Upper lobe of right lung (tissue), 1 donor: ENCODE measurements at regions not wholly inside any gene's neighbourhood (a gene's known extent, or its start where the extent isn't known, plus 50 kb on each side); places are given as distances from the start of the nearest gene placed in this dataset.

Experiments used
- ATAC-seq: fragments of 200-7000 bp; cut with Tn5 transposase; one replicate; pipeline ENCODE4 v1.9.1; 2020; ENCODE audit warnings: mild to moderate bottlenecking, moderate library complexity
- DNase-seq: peaks from one replicate; pipeline ENCODE4 v3.0.0-alpha.2; 2020
- H3K27ac ChIP-seq: fragments of 200-600 bp; one replicate; pipeline ENCODE4 v1.8.0; 2022
- H3K27me3 ChIP-seq: fragments of 200-600 bp; one replicate; pipeline ENCODE4 v1.8.0; 2022; ENCODE audit warnings: mild to moderate bottlenecking
- H3K36me3 ChIP-seq: fragments of 200-600 bp; one replicate; pipeline ENCODE4 v1.8.0; 2022
- H3K4me1 ChIP-seq: fragments of 200-600 bp; one replicate; pipeline ENCODE4 v1.8.0; 2022
- H3K4me3 ChIP-seq: fragments of 200-600 bp; one replicate; pipeline ENCODE4 v1.8.0; 2022; ENCODE audit warnings: mild to moderate bottlenecking
- H3K9me3 ChIP-seq: fragments of 200-600 bp; one replicate; pipeline ENCODE4 v1.8.0; 2022
- intact Hi-C: fragments of 100-400 bp; cut with DNase I; formaldehyde crosslinking; loops from one replicate; pipeline ENCODE4 v1.11.0; 2022
- TF ChIP-seq, protein P1 (sequence below): fragments of 200-600 bp; IDR thresholded peaks from one replicate; pipeline ENCODE4 v1.8.0; 2022; ENCODE audit warnings: antibody characterized with exemption
- donor health status: DM: no; HTN: yes; CAD: no; lungs with severe emphysema.

DNA sequence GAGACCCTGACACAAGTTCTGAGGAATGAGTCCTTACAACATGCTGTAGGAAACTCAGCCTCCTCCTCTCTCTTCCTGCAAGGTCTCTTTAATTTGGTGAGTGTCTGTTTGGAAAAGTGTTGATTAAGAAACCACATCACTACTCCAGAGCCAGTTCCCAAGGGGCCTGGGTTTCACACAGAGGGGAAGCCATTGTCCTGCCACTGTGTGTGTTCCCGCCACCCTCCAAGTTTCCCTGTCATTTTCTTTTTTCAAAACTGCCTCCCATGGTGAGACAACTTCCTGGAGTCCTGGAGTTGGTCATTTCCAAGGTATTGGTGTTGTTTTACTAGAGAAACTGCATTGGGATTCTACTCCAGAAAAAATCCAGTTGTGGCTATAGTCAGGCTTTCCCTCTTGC is 232.0 kb upstream of the PARD3B start:
- no peaks in the 10 kb centered on the region for H3K27me3 ChIP-seq
- H3K4me1 ChIP-seq = no peaks in the 10 kb centered on the region
- intact Hi-C loops = no loop called here
- no peak for ATAC-seq
- no peak overlapping the region for H3K27ac ChIP-seq
- no peak for DNase-seq
- TF ChIP-seq, protein P1, sequence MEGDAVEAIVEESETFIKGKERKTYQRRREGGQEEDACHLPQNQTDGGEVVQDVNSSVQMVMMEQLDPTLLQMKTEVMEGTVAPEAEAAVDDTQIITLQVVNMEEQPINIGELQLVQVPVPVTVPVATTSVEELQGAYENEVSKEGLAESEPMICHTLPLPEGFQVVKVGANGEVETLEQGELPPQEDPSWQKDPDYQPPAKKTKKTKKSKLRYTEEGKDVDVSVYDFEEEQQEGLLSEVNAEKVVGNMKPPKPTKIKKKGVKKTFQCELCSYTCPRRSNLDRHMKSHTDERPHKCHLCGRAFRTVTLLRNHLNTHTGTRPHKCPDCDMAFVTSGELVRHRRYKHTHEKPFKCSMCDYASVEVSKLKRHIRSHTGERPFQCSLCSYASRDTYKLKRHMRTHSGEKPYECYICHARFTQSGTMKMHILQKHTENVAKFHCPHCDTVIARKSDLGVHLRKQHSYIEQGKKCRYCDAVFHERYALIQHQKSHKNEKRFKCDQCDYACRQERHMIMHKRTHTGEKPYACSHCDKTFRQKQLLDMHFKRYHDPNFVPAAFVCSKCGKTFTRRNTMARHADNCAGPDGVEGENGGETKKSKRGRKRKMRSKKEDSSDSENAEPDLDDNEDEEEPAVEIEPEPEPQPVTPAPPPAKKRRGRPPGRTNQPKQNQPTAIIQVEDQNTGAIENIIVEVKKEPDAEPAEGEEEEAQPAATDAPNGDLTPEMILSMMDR = no peak
- H3K4me3 ChIP-seq = no peak overlapping the region
- H3K36me3 ChIP-seq = no peaks in the 10 kb centered on the region
- H3K9me3 ChIP-seq = no peaks in the 10 kb centered on the region

DNA sequence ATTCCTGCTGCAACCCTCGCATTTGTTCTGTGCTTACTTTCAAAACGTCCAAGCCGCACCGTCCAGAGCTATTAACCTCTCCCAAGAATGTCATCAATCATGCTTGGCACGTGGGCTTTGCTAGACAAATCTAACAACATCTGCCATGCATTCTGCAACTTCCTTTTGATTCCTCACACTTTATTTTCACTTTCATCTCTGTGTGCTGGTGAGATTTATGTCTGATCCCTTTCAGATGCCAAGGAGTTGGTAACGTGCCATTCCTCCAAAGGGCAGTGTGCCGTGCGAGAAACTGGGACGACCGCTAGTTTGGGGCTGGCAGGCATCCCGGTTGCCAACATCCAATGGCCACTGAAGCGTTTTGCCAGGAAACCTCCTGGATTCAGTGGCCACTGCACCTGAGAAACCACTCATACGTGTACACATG is 230.0 kb upstream of the PARD3B start:
- Histone ChIP-seq H3K9me3 (no peaks in the 10 kb centered on the region), H3K36me3 (no peaks in the 10 kb centered on the region), H3K27me3 (no peaks in the 10 kb centered on the region), H3K27ac (no peak overlapping the region), H3K4me1 (no peaks in the 10 kb centered on the region), H3K4me3 (peak overlapping the region; percentile 9)
- DNase-seq = no peak
- intact Hi-C loops = no loop called here
- TF ChIP-seq, protein P1 = no peak
- no peak for ATAC-seq

DNA sequence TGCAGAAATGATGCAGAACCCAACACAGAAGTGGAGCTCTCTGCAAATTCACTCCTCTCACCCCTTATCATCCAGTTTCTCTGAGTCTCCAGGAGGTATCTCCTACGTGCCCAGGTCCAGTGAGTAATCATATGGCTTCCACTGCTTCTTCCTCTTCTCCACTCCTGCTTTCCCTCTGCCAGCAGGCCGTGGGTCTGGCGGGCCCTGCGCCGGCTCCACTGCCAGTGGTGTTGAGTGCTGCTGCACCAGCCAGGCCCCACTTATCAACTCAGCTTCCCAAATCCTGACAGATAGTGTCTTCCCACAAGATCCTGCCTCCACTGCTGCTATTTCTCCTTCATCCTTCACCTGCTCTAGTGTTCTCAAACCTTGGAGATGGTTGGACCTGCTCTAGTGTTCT is 227.6 kb upstream of the PARD3B start:
- H3K36me3 ChIP-seq = no peaks in the 10 kb centered on the region
- intact Hi-C loops = no loop called here
- H3K27ac ChIP-seq = no peak overlapping the region
- no peaks in the 10 kb centered on the region for H3K27me3 ChIP-seq
- ATAC-seq (no peak), DNase-seq (no peak)
- no peaks in the 10 kb centered on the region for H3K9me3 ChIP-seq
- H3K4me1 ChIP-seq = no peaks in the 10 kb centered on the region
- TF ChIP-seq, protein P1 = no peak
- no peak overlapping the region for H3K4me3 ChIP-seq

DNA sequence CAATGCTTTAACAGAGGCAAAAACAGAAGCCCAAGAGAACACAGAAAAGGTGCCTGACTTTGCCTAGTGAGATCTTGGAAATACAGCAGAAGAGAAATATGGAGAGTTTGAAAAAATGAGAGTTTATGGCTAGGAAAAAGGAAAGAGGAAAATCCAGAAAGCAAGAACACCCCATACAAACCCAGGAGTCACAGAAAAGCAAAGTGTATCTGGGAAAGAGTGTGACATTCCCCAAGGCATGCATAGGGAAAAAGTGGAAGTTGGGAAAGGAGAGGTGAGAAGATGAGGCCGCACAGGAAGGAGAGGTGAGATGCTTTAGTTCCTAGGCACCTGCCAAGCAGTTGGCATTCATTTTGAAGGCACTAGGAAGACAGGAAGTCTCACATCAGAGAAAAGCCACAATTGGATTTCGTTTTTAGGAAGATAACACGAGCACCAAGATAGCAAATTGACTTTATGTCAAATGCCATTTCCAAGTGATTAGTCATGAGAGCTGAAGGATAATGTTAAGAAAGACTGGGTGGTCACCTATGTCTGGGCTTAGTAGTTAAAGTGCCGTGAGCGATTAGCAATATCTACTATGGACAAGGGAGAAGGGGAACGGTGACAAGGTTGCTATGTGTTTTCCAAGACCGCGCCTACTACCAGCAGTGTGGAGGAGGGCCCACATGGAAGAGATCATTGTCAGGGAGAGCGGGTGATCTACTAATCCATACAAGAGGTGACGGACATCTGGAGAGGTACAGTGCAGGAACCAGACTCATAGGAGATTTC is 224.1 kb upstream of the PARD3B start:
- Histone ChIP-seq H3K4me3 (no peak overlapping the region), H3K4me1 (no peaks in the 10 kb centered on the region), H3K36me3 (no peaks in the 10 kb centered on the region), H3K27me3 (no peaks in the 10 kb centered on the region), H3K9me3 (no peaks in the 10 kb centered on the region), H3K27ac (no peak overlapping the region)
- intact Hi-C loops = loop anchor here (10.0 kb wide), 1 partner anchor 374 kb away; no protein-coding TSS in a partner anchor
- TF ChIP-seq, protein P1 = no peak
- DNase-seq (no peak), ATAC-seq (no peak)

DNA sequence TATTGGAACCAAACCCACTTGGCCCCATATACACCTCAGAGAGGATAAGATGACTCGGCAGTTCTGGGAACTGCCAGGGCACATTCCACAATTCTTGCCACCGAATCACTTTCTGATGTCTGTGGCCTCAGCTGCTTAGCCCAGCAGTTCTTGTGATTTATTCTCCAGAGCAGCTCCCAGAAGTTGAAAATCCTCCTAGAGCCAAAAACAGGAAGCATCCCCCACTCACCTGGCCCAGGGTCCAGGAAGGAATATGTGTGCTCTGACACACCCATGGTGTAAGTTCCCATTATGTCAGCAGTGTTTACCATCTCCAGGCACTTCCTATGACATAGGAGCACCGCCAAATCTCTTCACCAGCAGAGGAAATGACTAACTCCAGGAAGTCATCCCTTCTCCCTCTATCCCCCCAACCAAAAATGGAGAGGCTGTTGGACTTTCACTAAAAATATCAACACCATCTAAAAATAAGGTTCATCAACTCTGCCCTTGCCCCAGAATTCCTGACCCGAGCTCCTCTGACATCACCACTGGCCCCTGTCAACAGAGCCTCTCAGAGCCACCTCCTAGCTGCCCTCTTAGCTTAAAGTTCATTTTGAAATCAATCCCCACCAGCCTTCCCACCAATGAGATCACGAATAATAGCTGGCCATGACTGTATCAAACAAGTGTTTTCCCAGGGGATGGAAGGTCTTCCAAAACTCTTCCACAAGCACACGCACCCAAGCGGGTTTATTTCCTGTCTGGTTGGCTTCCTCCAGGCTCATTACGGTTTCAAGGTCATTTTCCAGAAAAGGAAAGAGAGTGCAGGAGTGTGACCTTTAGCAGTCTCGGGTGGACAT is 223.1 kb upstream of the PARD3B start:
- Histone ChIP-seq H3K36me3 (no peaks in the 10 kb centered on the region), H3K27me3 (no peaks in the 10 kb centered on the region), H3K4me3 (no peak overlapping the region), H3K9me3 (no peaks in the 10 kb centered on the region), H3K4me1 (no peaks in the 10 kb centered on the region), H3K27ac (no peak overlapping the region)
- intact Hi-C loops = loop anchor here (10.0 kb wide), 1 partner anchor 373 kb away; no protein-coding TSS in a partner anchor
- DNase-seq (no peak), ATAC-seq (peak; percentile 23)
- TF ChIP-seq, protein P1 = no peak
